ENCODE measurements at regions not wholly inside any gene's neighbourhood (a gene's known extent, or its start where the extent isn't known, plus 50 kb on each side); places are given as distances from the start of the nearest gene placed in this dataset.

DNA sequence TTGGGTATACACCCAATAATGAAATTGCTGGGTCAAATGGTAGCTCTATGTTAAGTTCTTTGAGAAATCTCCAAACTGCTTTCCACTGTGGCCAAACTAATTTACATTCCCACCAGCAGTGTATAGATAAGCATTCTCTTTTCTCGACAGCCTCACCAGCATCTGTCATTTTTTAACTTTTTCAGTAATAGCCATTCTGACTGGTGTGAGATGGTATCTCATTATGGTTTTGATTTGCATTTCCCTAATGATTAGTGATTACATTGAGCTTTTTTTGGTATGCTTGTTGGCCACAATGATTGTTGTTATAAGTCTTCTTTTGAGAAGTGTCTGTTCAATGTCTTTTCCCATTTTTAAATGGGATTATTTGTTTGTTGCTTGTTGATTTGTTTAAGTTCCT is 50.4 kb upstream of the EPAS1 start:
- Histone ChIP-seq H3K4me2 (ENCODE audit: low read length) (no peak overlapping the region), H3K36me3 (replicated peaks; ENCODE audit: low read depth, low read length) (no peaks in the 10 kb centered on the region), H3K9ac (ENCODE audit: low read length) (no peak overlapping the region), H3K27me3 (ENCODE audit: low read depth, low read length) (no peaks in the 10 kb centered on the region), H3K4me1 (ENCODE audit: low read length) (no peaks in the 10 kb centered on the region), H2AFZ (ENCODE audit: low read depth, low read length) (no peak overlapping the region), H3K79me2 (ENCODE audit: low read length) (no peaks in the 10 kb centered on the region), H3K27ac (ENCODE audit: low read length) (no peak overlapping the region), H4K20me1 (ENCODE audit: insufficient read depth, low read length) (no peaks in the 10 kb centered on the region), H3K4me3 (ENCODE audit: low read length) (no peak overlapping the region), H3K9me3 (ENCODE audit: insufficient read depth, low read length) (no peaks in the 10 kb centered on the region)
- no peak for TF ChIP-seq EZH2phosphoT487 (IDR thresholded peaks at IDR 0.05; ENCODE audit: low read depth)
- TF ChIP-seq, protein P1, sequence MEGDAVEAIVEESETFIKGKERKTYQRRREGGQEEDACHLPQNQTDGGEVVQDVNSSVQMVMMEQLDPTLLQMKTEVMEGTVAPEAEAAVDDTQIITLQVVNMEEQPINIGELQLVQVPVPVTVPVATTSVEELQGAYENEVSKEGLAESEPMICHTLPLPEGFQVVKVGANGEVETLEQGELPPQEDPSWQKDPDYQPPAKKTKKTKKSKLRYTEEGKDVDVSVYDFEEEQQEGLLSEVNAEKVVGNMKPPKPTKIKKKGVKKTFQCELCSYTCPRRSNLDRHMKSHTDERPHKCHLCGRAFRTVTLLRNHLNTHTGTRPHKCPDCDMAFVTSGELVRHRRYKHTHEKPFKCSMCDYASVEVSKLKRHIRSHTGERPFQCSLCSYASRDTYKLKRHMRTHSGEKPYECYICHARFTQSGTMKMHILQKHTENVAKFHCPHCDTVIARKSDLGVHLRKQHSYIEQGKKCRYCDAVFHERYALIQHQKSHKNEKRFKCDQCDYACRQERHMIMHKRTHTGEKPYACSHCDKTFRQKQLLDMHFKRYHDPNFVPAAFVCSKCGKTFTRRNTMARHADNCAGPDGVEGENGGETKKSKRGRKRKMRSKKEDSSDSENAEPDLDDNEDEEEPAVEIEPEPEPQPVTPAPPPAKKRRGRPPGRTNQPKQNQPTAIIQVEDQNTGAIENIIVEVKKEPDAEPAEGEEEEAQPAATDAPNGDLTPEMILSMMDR (IDR thresholded peaks at IDR 0.05; ENCODE audit: low read depth, low read length) = no peak

All from OCI-LY3 (cell line).